Esophagus muscularis mucosa (tissue), 4 donors: ENCODE measurements at regions not wholly inside any gene's neighbourhood (a gene's known extent, or its start where the extent isn't known, plus 50 kb on each side); places are given as distances from the start of the nearest gene placed in this dataset.

Experiments
- DNase-seq: peaks from one replicate; pipeline ENCODE4 v3.0.0-alpha.2; 2017; ENCODE audit errors: extremely low spot score
- H3K27ac ChIP-seq, 4 donors: fragments of 200-600 bp; sonication (generic); replicated peaks in 1 of 4; 1 replicate in 3 of 4; 2 replicates in 1 of 4; pipeline ENCODE4 v1.5.1; 2016 to 2019; ENCODE audit warnings: mild to moderate bottlenecking in 1 of 4
- H3K27me3 ChIP-seq, 4 donors: fragments of 200-600 bp; sonication (generic); one replicate each; pipeline versions ENCODE4 v1.5.1 to v1.6.0; 2016 to 2019
- H3K36me3 ChIP-seq, 4 donors: fragments of 200-600 bp; sonication (generic); one replicate each; pipeline ENCODE4 v1.5.1; 2016 to 2019
- H3K4me1 ChIP-seq, 4 donors: fragments of 200-600 bp; sonication (generic); one replicate each; pipeline ENCODE4 v1.5.1; 2016 to 2019
- H3K4me3 ChIP-seq, 4 donors: fragments of 200-600 bp; sonication (generic); 1 replicate in 2 of 4; 2 replicates in 2 of 4; pipeline ENCODE4 v1.5.1; 2016 to 2019; ENCODE audit warnings: mild to moderate bottlenecking in 4 of 4, moderate library complexity in 1 of 4
- H3K9me3 ChIP-seq, 4 donors: fragments of 200-600 bp; sonication (generic); 1 replicate in 3 of 4; 2 replicates in 1 of 4; pipeline ENCODE4 v1.5.1; 2016 to 2019
- EP300 ChIP-seq: sonication (generic); formaldehyde crosslinking; IDR thresholded peaks from one replicate; pipeline ENCODE4 v1.6.1; 2017; ENCODE audit warnings: antibody characterized with exemption
- POLR2A ChIP-seq: fragments of 450-650 bp; IDR thresholded peaks from one replicate; pipeline ENCODE4 v1.6.1; 2017; ENCODE audit warnings: antibody characterized with exemption, moderate library complexity, mild to moderate bottlenecking, low read depth
- POLR2AphosphoS5 ChIP-seq, 2 donors: sonication (generic); formaldehyde crosslinking; IDR thresholded peaks; one replicate each; pipeline ENCODE4 v1.6.1; 2017; ENCODE audit warnings: antibody characterized with exemption in 2 of 2
- WGBS: methylation state at CpG from one replicate; pipeline ENCODE4 v1.1.5; 2018; 5-methylcytosine and 5-hydroxymethylcytosine counted together
- intact Hi-C: fragments of 100-400 bp; cut with DNase I; formaldehyde crosslinking; loops from one replicate; pipeline ENCODE4 v1.15.1; 2023
- TF ChIP-seq, protein P1 (sequence below), 3 experiments: fragments of 200-600 bp in 2 of 3; fragments of 450-650 bp in 1 of 3; sonication (generic) in 2 of 3; IDR thresholded peaks; one replicate each; pipeline ENCODE4 v1.5.1; 2017 to 2019; ENCODE audit warnings: antibody characterized with exemption in 3 of 3, mild to moderate bottlenecking in 2 of 3, moderate library complexity in 1 of 3

DNA sequence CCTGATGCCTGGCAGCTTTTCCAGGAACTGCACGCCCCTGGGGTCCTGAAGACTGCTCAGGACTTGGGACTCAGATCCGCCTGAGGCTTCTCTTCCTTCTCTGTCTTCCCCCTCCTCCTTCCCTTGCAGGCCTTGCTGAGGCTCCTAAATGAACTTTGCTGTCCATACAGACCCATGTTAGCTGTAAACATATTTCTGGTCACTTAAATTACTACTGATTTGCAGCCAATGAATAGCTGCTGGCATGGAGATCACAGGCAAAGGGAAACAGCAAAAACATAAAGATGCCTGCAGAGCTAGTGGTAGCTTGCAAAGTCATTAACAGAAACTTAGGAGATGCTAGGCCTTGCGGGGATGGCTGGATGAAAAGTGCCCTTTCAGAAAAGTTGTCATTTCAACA, 261.9 kb downstream of the GADD45G start:
- Histone ChIP-seq H3K27me3 (no peaks in the 10 kb centered on the region), H3K4me3 (no peak overlapping the region), H3K27ac (no peak overlapping the region), H3K36me3 (no peaks in the 10 kb centered on the region), H3K4me1 (peaks cover 0 to 12% (median 5%) of the 10 kb centered on the region in 4 donors), H3K9me3 (no peaks in the 10 kb centered on the region)
- intact Hi-C loops: no loop called here
- no peak for TF ChIP-seq EP300
- TF ChIP-seq, protein P1, sequence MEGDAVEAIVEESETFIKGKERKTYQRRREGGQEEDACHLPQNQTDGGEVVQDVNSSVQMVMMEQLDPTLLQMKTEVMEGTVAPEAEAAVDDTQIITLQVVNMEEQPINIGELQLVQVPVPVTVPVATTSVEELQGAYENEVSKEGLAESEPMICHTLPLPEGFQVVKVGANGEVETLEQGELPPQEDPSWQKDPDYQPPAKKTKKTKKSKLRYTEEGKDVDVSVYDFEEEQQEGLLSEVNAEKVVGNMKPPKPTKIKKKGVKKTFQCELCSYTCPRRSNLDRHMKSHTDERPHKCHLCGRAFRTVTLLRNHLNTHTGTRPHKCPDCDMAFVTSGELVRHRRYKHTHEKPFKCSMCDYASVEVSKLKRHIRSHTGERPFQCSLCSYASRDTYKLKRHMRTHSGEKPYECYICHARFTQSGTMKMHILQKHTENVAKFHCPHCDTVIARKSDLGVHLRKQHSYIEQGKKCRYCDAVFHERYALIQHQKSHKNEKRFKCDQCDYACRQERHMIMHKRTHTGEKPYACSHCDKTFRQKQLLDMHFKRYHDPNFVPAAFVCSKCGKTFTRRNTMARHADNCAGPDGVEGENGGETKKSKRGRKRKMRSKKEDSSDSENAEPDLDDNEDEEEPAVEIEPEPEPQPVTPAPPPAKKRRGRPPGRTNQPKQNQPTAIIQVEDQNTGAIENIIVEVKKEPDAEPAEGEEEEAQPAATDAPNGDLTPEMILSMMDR (IDR thresholded peaks at IDR 0.05): no peak
- no peak for TF ChIP-seq POLR2AphosphoS5 (IDR thresholded peaks at IDR 0.05)
- TF ChIP-seq POLR2A: no peak
- no peak for DNase-seq
- 91% methylated on average over 3 of the region's 3 CpGs for WGBS

DNA sequence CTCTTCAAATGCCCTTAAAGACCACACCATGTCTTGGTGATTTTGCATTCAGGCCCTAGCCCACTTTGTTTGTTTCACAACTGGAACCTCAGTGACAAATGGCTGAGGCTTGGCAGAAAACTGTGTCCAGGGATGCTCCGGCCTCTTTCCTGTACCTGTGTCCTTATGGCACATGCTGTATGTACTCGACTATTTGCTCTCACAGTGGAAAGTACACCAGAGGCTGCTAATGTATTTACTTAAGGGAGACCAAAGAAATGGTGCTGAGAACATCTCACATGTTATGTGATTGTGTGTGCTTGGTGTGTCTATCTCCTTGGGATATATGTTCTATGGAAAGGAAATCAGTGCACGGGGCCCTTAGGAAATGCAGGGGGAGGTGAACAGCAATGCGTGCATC, 263.3 kb downstream of the GADD45G start:
- Histone ChIP-seq H3K4me3 (no peak overlapping the region), H3K9me3 (no peaks in the 10 kb centered on the region), H3K4me1 (peaks cover 9 to 26% (median 17%) of the 10 kb centered on the region in 4 donors), H3K27ac (no peak overlapping the region), H3K27me3 (no peaks in the 10 kb centered on the region), H3K36me3 (no peaks in the 10 kb centered on the region)
- WGBS: 93% methylated on average over 4 of the region's 4 CpGs
- TF ChIP-seq, protein P1 (IDR thresholded peaks at IDR 0.05): no peak
- TF ChIP-seq POLR2A (no peak), EP300 (no peak), POLR2AphosphoS5 (IDR thresholded peaks at IDR 0.05) (no peak)
- intact Hi-C loops: no loop called here
- no peak for DNase-seq

DNA sequence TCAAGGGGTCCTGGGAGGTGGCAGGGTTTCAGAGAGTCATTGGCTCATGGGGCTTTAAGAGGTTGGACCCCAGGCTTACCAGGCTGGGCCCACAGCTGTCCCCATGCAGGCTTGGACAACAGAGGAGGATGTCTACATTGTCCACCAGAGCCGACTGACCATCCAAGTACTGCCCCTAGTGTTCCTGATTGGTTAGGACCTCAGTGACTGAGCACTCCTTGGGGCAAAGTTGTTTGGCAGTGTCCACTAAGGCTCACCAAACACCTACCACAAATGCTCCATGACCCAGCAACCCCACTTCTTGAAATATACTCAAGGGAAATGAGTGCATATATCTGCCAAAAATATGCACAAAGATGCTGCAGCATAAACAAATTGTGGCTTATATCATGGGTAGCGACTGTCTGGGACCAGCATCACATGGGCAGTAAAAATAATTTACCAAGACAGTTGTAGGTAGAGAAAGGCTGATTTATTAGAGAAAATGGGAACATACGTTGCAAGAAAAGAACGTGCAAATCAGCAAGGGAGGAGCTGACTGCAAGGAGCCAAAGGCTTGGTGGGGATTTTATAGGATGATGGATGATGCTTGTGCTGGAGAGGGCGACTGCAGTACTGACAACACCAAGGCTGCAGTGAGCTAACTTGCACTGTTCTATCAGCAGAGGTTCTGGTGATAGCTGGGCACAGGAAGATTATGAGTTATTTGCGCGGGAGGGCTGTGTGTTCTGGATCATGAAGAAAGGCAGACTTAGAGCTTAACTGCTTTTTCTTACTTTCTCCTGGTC, 265.2 kb downstream of the GADD45G start:
- Histone ChIP-seq H3K4me3 (no peak overlapping the region), H3K27me3 (no peaks in the 10 kb centered on the region), H3K36me3 (no peaks in the 10 kb centered on the region), H3K9me3 (no peaks in the 10 kb centered on the region), H3K4me1 (peaks cover 28 to 45% (median 35%) of the 10 kb centered on the region in 4 donors), H3K27ac (no peak overlapping the region)
- DNase-seq: no peak
- 55% methylated on average over 7 of the region's 7 CpGs for WGBS
- TF ChIP-seq, protein P1 (IDR thresholded peaks at IDR 0.05): no peak
- TF ChIP-seq EP300 (no peak), POLR2A (no peak), POLR2AphosphoS5 (IDR thresholded peaks at IDR 0.05) (no peak)
- intact Hi-C loops: no loop called here

DNA sequence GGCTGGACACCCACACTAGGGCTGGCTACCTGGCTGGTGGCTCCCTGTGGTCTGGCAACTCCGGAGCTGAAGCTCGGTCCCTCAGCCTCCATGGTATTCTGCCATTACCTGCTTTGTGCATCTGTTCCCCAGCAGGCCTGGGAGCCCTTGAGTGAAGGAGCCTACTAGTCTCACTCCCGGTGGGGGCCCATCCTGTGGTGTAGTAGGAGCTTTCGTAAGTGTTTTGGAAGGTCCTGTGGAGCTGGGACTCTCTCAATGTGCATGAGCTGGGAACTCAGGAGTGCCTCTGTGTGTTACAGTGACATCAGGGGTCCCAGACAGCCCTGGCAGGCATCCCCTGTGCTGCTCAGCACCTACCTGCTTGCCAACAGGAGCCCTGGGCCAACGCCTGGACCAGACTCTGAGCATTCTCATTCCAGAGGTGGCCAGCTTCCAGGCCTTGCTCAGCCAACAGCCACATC, 267.1 kb downstream of the GADD45G start:
- no peak for DNase-seq
- TF ChIP-seq EP300 (no peak), POLR2A (no peak), POLR2AphosphoS5 (IDR thresholded peaks at IDR 0.05) (no peak)
- TF ChIP-seq, protein P1 (IDR thresholded peaks at IDR 0.05): no peak
- Histone ChIP-seq H3K9me3 (no peaks in the 10 kb centered on the region), H3K36me3 (no peaks in the 10 kb centered on the region), H3K27ac (peak overlapping the region in 1 of 4 donors; percentile 72), H3K4me3 (no peak overlapping the region), H3K4me1 (peaks cover 39 to 56% (median 48%) of the 10 kb centered on the region in 4 donors), H3K27me3 (no peaks in the 10 kb centered on the region)
- intact Hi-C loops: no loop called here
- 100% methylated on average over 2 of the region's 5 CpGs for WGBS
